ENCODE measurements at regions not wholly inside any gene's neighbourhood (a gene's known extent, or its start where the extent isn't known, plus 50 kb on each side); places are given as distances from the start of the nearest gene placed in this dataset.

DNA sequence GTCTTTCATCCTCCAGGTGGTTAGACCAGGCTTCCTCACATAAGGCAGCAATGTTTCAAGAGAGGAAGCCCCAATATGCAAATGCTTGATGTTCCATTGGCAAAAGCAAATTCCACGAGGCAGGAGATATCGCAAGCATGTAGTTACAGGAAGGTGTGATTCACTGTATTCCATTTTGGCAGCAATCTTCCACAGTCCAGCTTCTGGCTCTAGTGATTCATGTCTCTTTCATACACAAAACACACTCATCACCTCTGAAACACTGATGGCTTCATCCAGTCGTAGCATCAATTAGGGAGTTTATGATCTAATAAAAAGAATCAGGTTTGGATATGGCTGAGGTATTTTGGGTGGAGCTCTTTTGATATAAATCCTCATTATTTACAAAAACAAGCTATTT is 552.2 kb upstream of the RIOK2 start:
- Histone ChIP-seq H4K8ac (ENCODE audit: extremely low read depth, insufficient read depth, low read length) (no peak overlapping the region), H3K4me1 (replicated peaks in 1 of 4; ENCODE audit: control insufficient read depth in 3 of 4, insufficient read depth in 4 of 4, low read length in 3 of 4) (no peaks in the 10 kb centered on the region), H2BK12ac (ENCODE audit: low read depth, low read length) (no peak overlapping the region), H3K79me1 (ENCODE audit: low read depth, low read length) (no peaks in the 10 kb centered on the region), H3K27ac (ENCODE audit: low read depth, low read length) (no peak overlapping the region), H2BK120ac (replicated peaks; ENCODE audit: low read depth, low read length) (no peak overlapping the region), H3K27me3 (replicated peaks in 1 of 4; ENCODE audit: control insufficient read depth in 3 of 4, extremely low read depth in 1 of 4, insufficient read depth in 3 of 4, low read length in 3 of 4) (no peaks in the 10 kb centered on the region), H3K9me3 (ENCODE audit: insufficient read depth in 2 of 2, low read depth in 1 of 2, low read length in 1 of 2) (no peaks in the 10 kb centered on the region), H2BK20ac (ENCODE audit: low read length) (no peak overlapping the region), H3K18ac (ENCODE audit: extremely low read depth, low read length) (no peak overlapping the region), H4K20me1 (replicated peaks in 1 of 2; ENCODE audit: control insufficient read depth in 1 of 2, insufficient read depth in 2 of 2, low read length in 2 of 2) (no peaks in the 10 kb centered on the region), H3K4me3 (ENCODE audit: extremely low read depth in 1 of 4, insufficient read depth in 2 of 4, low read depth in 3 of 4, low read length in 4 of 4) (no peak overlapping the region), H3K56ac (replicated peaks; ENCODE audit: insufficient read length, low read depth, low read length) (no peak overlapping the region), H3K9ac (replicated peaks in 1 of 4; ENCODE audit: extremely low read depth in 1 of 4, low read depth in 3 of 4, low read length in 3 of 4) (no peak overlapping the region), H3K23ac (ENCODE audit: insufficient read length) (no peak overlapping the region), H2AK5ac (ENCODE audit: low read depth, low read length) (no peak overlapping the region), H3K79me2 (ENCODE audit: control insufficient read depth in 1 of 2, insufficient read depth in 2 of 2, low read length in 2 of 2) (no peaks in the 10 kb centered on the region), H2BK5ac (ENCODE audit: low read depth, low read length) (no peak overlapping the region), H4K91ac (replicated peaks; ENCODE audit: insufficient read length, low read length) (no peak overlapping the region), H4K5ac (ENCODE audit: insufficient read length, low read depth, low read length) (no peak overlapping the region), H3K36me3 (ENCODE audit: control insufficient read depth in 2 of 4, insufficient read depth in 4 of 4, low read length in 3 of 4) (no peaks in the 10 kb centered on the region), H2BK15ac (ENCODE audit: low read length) (no peak overlapping the region), H3K23me2 (ENCODE audit: low read depth, low read length) (no peaks in the 10 kb centered on the region), H3K4ac (replicated peaks; ENCODE audit: insufficient read length, low read depth, low read length) (no peak overlapping the region), H2AFZ (ENCODE audit: low read length) (no peak overlapping the region), H3K14ac (ENCODE audit: insufficient read length) (no peak overlapping the region), H3K4me2 (ENCODE audit: insufficient read depth in 1 of 2, low read depth in 2 of 2, low read length in 2 of 2) (no peak overlapping the region)
- ChIA-PET POLR2A (ENCODE audit: partially characterized antibody) (no interaction called here), CTCF (ENCODE audit: partially characterized antibody) (no interaction called here)
- DNase-seq (ENCODE audit: low read depth in 1 of 2, low spot score in 2 of 2) (no peak), FAIRE-seq (no peak)
- WGBS, 2 experiments (ENCODE audit: extremely low coverage in 1 of 2, insufficient coverage in 1 of 2, insufficient read length in 1 of 2, insufficient replicate concordance in 2 of 2, low coverage in 1 of 2, low lambda C conversion rate in 2 of 2, missing lambda C conversion rate in 1 of 2): 100% methylated on average over 3 of the region's 3 CpGs; no CpG with 5 or more reads in 1 of the 2 experiments
- TF ChIP-seq CBX8 (IDR thresholded peaks at IDR 0.05; ENCODE audit: borderline replicate concordance, low read depth, low read length): no peak
- TF ChIP-seq FOSL1 (IDR thresholded peaks at IDR 0.05; ENCODE audit: insufficient read depth, low read depth, low read length): no peak
- TF ChIP-seq, protein P1, sequence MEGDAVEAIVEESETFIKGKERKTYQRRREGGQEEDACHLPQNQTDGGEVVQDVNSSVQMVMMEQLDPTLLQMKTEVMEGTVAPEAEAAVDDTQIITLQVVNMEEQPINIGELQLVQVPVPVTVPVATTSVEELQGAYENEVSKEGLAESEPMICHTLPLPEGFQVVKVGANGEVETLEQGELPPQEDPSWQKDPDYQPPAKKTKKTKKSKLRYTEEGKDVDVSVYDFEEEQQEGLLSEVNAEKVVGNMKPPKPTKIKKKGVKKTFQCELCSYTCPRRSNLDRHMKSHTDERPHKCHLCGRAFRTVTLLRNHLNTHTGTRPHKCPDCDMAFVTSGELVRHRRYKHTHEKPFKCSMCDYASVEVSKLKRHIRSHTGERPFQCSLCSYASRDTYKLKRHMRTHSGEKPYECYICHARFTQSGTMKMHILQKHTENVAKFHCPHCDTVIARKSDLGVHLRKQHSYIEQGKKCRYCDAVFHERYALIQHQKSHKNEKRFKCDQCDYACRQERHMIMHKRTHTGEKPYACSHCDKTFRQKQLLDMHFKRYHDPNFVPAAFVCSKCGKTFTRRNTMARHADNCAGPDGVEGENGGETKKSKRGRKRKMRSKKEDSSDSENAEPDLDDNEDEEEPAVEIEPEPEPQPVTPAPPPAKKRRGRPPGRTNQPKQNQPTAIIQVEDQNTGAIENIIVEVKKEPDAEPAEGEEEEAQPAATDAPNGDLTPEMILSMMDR (IDR thresholded peaks at IDR 0.05; ENCODE audit: control extremely low read depth in 1 of 3, insufficient read depth in 1 of 3, low read depth in 1 of 3, low read length in 3 of 3): no peak
- TF ChIP-seq CBX5 (IDR thresholded peaks at IDR 0.05; ENCODE audit: low read depth, low read length): no peak
- no peak for TF ChIP-seq TBP (IDR thresholded peaks at IDR 0.05; ENCODE audit: low read depth, low read length)
- TF ChIP-seq JUN (IDR thresholded peaks at IDR 0.05; ENCODE audit: low read depth, low read length): no peak
- no peak for TF ChIP-seq HDAC2 (IDR thresholded peaks at IDR 0.05; ENCODE audit: borderline replicate concordance in 1 of 2, low read depth in 2 of 2, low read length in 2 of 2)
- no peak for TF ChIP-seq NANOG (IDR thresholded peaks at IDR 0.05; ENCODE audit: insufficient read depth, low read depth, low read length, poor library complexity, severe bottlenecking)
- no peak for TF ChIP-seq TEAD4 (IDR thresholded peaks at IDR 0.05; ENCODE audit: low read depth, low read length)
- TF ChIP-seq CHD1 (IDR thresholded peaks at IDR 0.05; ENCODE audit: low read depth, low read length): no peak
- no peak for TF ChIP-seq SAP30 (IDR thresholded peaks at IDR 0.05; ENCODE audit: insufficient read depth, insufficient replicate concordance, low read length)
- no peak for TF ChIP-seq POU5F1 (IDR thresholded peaks at IDR 0.05; ENCODE audit: low read depth, low read length)

All from H1 (cell line).